ENCODE measurements at regions not wholly inside any gene's neighbourhood (a gene's known extent, or its start where the extent isn't known, plus 50 kb on each side); places are given as distances from the start of the nearest gene placed in this dataset.

DNA sequence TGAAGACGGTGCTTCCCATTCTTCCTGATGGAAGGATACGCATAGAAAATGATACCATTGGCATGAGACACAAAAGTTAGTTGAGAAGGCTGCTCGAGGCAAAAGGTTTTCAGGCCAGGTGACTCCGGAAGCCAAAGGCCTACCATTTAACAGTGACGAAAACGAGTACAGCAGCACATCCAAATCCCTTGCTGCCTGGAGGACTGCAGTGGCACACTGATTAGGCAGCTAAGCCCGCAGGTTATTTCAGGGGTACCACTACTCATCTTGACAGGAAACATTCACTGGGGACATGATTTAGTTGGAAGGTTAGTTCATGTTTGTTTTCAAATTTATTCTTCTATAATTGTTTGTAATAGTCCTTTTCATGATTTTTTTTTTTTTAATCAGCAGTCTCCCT is 59.9 kb upstream of the BCHE start:
- DNase-seq (ENCODE audit: extremely low read depth in 1 of 4, low spot score in 3 of 4) (no peak), FAIRE-seq (no peak), ATAC-seq (no peak)
- Histone ChIP-seq H3K9me1 (ENCODE audit: control insufficient read depth, insufficient read depth, low read length) (no peaks in the 10 kb centered on the region), H3K4me2 (ENCODE audit: insufficient read depth, low read length) (no peak overlapping the region), H3K27me3 (ENCODE audit: control insufficient read depth in 2 of 2, insufficient read depth in 2 of 2, low read length in 2 of 2) (no peaks in the 10 kb centered on the region), H4K20me1 (replicated peaks; ENCODE audit: control insufficient read depth, insufficient read depth, low read length) (no peaks in the 10 kb centered on the region), H3K27ac (ENCODE audit: extremely low read depth, low read depth, low read length) (no peak overlapping the region), H3K4me3 (no peak overlapping the region), H3K36me3 (ENCODE audit: control insufficient read depth, insufficient read depth, low read length) (no peaks in the 10 kb centered on the region), H3K9ac (ENCODE audit: insufficient read depth in 1 of 2, low read depth in 2 of 2, low read length in 2 of 2) (no peak overlapping the region), H3K9me3 (replicated peaks; ENCODE audit: control insufficient read depth, insufficient read depth, low read depth, low read length) (no peaks in the 10 kb centered on the region), H3K79me2 (ENCODE audit: control insufficient read depth, insufficient read depth, low read length) (no peaks in the 10 kb centered on the region), H2AFZ (ENCODE audit: low read depth, low read length) (no peak overlapping the region), H3K4me1 (replicated peaks in 1 of 2; ENCODE audit: control insufficient read depth in 2 of 2, insufficient read depth in 2 of 2, low read length in 2 of 2) (no peaks in the 10 kb centered on the region)
- intact Hi-C loops (cut with micrococcal nuclease), result no loop called here
- POLR2A ChIA-PET, result no interaction called here
- CTCF ChIA-PET (ENCODE audit: low intra/inter-chr PET ratio), result no interaction called here
- no TSS peak for BruUV-seq (replicated peaks)
- no peak for TF ChIP-seq PHF20 (IDR thresholded peaks at IDR 0.05; ENCODE audit: partially characterized antibody)
- no peak for TF ChIP-seq ZNF707 (CRISPR knock-in tag; conservative IDR thresholded peaks at IDR 0.05)
- TF ChIP-seq, protein P1, sequence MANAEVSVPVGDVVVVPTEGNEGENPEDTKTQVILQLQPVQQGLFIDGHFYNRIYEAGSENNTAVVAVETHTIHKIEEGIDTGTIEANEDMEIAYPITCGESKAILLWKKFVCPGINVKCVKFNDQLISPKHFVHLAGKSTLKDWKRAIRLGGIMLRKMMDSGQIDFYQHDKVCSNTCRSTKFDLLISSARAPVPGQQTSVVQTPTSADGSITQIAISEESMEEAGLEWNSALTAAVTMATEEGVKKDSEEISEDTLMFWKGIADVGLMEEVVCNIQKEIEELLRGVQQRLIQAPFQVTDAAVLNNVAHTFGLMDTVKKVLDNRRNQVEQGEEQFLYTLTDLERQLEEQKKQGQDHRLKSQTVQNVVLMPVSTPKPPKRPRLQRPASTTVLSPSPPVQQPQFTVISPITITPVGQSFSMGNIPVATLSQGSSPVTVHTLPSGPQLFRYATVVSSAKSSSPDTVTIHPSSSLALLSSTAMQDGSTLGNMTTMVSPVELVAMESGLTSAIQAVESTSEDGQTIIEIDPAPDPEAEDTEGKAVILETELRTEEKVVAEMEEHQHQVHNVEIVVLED (CRISPR knock-in tag; IDR thresholded peaks at IDR 0.05), result no peak
- in situ Hi-C loops (cut with MboI), result no loop called here
- 17% methylated on average over 7 of the region's 7 CpGs for WGBS (ENCODE audit: insufficient coverage, low coverage, missing lambda C conversion rate)

DNA sequence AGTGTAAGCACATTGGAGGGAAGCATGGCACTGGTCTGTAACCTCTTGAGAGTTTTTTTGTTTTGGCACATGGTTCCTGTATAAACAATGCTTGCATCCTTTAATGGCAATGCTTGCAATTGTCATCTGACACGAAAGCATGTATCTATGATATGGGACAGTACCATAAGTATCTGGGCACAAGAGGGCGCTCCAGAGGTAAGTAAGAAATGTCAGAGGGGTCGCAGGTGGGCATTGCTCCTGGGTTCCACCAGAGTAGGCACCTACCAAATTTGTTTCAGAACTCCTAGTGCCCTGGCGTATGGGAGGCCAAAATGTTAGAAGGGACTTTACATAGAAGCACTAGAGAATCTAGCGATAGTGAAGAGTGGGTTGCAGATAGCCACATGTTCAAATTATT is 58.7 kb upstream of the BCHE start:
- Histone ChIP-seq H3K9me1 (ENCODE audit: control insufficient read depth, insufficient read depth, low read length) (no peaks in the 10 kb centered on the region), H3K9ac (ENCODE audit: insufficient read depth in 1 of 2, low read depth in 2 of 2, low read length in 2 of 2) (no peak overlapping the region), H3K4me2 (ENCODE audit: insufficient read depth, low read length) (no peak overlapping the region), H3K36me3 (ENCODE audit: control insufficient read depth, insufficient read depth, low read length) (no peaks in the 10 kb centered on the region), H2AFZ (ENCODE audit: low read depth, low read length) (no peak overlapping the region), H3K9me3 (replicated peaks; ENCODE audit: control insufficient read depth, insufficient read depth, low read depth, low read length) (no peaks in the 10 kb centered on the region), H4K20me1 (replicated peaks; ENCODE audit: control insufficient read depth, insufficient read depth, low read length) (no peaks in the 10 kb centered on the region), H3K27me3 (ENCODE audit: control insufficient read depth in 2 of 2, insufficient read depth in 2 of 2, low read length in 2 of 2) (no peaks in the 10 kb centered on the region), H3K4me1 (replicated peaks in 1 of 2; ENCODE audit: control insufficient read depth in 2 of 2, insufficient read depth in 2 of 2, low read length in 2 of 2) (no peaks in the 10 kb centered on the region), H3K27ac (ENCODE audit: extremely low read depth, low read depth, low read length) (no peak overlapping the region), H3K79me2 (ENCODE audit: control insufficient read depth, insufficient read depth, low read length) (no peaks in the 10 kb centered on the region), H3K4me3 (no peak overlapping the region)
- DNase-seq (ENCODE audit: extremely low read depth in 1 of 4, low spot score in 3 of 4) (peak; percentile 19 to 55 (median 23)), ATAC-seq (peak; percentile 87), FAIRE-seq (no peak)
- BruUV-seq (replicated peaks), result no TSS peak
- intact Hi-C loops (cut with micrococcal nuclease), result no loop called here
- 13% methylated on average over 5 of the region's 5 CpGs for WGBS (ENCODE audit: insufficient coverage, low coverage, missing lambda C conversion rate)
- ChIA-PET CTCF (ENCODE audit: low intra/inter-chr PET ratio) (no interaction called here), POLR2A (interaction anchor here (0.7 kb wide), 1 partner anchor 367 kb away, joined by 3 read pairs; no protein-coding TSS in a partner anchor)
- in situ Hi-C loops (cut with MboI), result no loop called here
- TF ChIP-seq, protein P2, sequence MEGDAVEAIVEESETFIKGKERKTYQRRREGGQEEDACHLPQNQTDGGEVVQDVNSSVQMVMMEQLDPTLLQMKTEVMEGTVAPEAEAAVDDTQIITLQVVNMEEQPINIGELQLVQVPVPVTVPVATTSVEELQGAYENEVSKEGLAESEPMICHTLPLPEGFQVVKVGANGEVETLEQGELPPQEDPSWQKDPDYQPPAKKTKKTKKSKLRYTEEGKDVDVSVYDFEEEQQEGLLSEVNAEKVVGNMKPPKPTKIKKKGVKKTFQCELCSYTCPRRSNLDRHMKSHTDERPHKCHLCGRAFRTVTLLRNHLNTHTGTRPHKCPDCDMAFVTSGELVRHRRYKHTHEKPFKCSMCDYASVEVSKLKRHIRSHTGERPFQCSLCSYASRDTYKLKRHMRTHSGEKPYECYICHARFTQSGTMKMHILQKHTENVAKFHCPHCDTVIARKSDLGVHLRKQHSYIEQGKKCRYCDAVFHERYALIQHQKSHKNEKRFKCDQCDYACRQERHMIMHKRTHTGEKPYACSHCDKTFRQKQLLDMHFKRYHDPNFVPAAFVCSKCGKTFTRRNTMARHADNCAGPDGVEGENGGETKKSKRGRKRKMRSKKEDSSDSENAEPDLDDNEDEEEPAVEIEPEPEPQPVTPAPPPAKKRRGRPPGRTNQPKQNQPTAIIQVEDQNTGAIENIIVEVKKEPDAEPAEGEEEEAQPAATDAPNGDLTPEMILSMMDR (IDR thresholded peaks at IDR 0.05 in 2 of 3, conservative IDR thresholded peaks at IDR 0.05 in 1 of 3; ENCODE audit: insufficient read depth in 2 of 3, low read depth in 1 of 3, low read length in 3 of 3), result peak; percentile 38 to 59 (median 52)
- TF ChIP-seq CHD1 (IDR thresholded peaks at IDR 0.05; ENCODE audit: low read length) (no peak), ZNF274 (IDR thresholded peaks at IDR 0.05; ENCODE audit: borderline replicate concordance, low read depth, low read length) (no peak)
- TF ChIP-seq, protein P3, sequence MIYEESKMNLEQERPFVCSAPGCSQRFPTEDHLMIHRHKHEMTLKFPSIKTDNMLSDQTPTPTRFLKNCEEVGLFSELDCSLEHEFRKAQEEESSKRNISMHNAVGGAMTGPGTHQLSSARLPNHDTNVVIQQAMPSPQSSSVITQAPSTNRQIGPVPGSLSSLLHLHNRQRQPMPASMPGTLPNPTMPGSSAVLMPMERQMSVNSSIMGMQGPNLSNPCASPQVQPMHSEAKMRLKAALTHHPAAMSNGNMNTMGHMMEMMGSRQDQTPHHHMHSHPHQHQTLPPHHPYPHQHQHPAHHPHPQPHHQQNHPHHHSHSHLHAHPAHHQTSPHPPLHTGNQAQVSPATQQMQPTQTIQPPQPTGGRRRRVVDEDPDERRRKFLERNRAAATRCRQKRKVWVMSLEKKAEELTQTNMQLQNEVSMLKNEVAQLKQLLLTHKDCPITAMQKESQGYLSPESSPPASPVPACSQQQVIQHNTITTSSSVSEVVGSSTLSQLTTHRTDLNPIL (CRISPR knock-in tag; IDR thresholded peaks at IDR 0.05), result no peak

Data from K562 (cell line).